ENCODE measurements at regions not wholly inside any gene's neighbourhood (a gene's known extent, or its start where the extent isn't known, plus 50 kb on each side); places are given as distances from the start of the nearest gene placed in this dataset.

DNA sequence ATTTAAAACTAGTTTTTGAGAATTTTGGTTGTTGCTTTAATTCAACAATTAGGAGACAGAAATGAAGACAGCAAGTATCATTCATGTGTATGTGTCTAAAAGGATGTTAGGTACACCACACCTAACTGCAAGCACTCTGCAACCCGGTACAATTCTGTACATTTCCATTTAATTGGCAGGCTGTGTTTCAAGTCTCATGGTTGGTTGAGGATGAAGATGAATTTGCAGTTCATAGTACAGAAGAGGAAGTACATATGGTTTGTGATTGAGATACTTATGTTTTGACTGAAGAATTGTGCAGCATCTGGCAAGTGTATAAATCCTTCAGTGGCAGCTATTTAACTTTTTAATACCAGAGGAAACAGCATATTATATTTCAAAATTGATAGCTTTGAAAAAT, 628.7 kb upstream of the ZNF608 start:
- TF ChIP-seq, protein P1, sequence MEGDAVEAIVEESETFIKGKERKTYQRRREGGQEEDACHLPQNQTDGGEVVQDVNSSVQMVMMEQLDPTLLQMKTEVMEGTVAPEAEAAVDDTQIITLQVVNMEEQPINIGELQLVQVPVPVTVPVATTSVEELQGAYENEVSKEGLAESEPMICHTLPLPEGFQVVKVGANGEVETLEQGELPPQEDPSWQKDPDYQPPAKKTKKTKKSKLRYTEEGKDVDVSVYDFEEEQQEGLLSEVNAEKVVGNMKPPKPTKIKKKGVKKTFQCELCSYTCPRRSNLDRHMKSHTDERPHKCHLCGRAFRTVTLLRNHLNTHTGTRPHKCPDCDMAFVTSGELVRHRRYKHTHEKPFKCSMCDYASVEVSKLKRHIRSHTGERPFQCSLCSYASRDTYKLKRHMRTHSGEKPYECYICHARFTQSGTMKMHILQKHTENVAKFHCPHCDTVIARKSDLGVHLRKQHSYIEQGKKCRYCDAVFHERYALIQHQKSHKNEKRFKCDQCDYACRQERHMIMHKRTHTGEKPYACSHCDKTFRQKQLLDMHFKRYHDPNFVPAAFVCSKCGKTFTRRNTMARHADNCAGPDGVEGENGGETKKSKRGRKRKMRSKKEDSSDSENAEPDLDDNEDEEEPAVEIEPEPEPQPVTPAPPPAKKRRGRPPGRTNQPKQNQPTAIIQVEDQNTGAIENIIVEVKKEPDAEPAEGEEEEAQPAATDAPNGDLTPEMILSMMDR (IDR thresholded peaks at IDR 0.05) = no peak
- no peak for TF ChIP-seq POLR2AphosphoS5 (IDR thresholded peaks at IDR 0.05)
- no peak for TF ChIP-seq EP300 (IDR thresholded peaks at IDR 0.05; ENCODE audit: low read depth)
